ENCODE measurements at regions not wholly inside any gene's neighbourhood (a gene's known extent, or its start where the extent isn't known, plus 50 kb on each side); places are given as distances from the start of the nearest gene placed in this dataset.

GRCh38 chr5:125275725-125276090 lies 529.3 kb upstream of the ZNF608 start:
- DNase-seq (ENCODE audit: low spot score in 2 of 2) = no peak
- TF ChIP-seq POLR2A (IDR thresholded peaks at IDR 0.05) (no peak), CTCF (IDR thresholded peaks at IDR 0.05) (no peak)
- 68 to 69% methylated on average over 3 of the region's 3 CpGs for WGBS, 2 donors
- H3K4me3 ChIP-seq (ENCODE audit: low read depth, poor library complexity, severe bottlenecking) = no peak overlapping the region
- intact Hi-C loops (cut with DNase I; ENCODE audit: low total_unique reads) = no loop called here

DNA sequence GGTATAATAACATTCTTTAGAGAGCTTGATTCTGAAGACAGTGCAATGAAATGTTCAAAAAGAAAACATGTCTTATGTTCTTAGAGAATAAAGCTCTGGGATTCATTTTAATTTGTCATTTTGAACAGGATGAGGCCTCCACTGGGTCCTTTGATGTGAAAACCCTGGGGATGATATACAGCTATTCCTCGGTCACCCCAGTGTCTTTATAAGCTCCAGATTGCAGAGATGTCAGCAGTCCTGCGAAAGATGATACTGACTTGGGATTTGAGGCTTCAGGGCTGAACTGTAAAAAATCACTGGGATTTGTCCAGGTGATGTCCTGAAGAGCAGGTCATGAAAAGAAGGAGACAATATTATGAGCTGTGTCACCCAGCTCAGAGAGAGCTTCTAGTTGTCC lies 529.7 kb upstream of the ZNF608 start:
- 70 to 89% methylated on average over 2 of the region's 2 CpGs for WGBS, 2 donors
- intact Hi-C loops (cut with DNase I; ENCODE audit: low total_unique reads) = no loop called here
- no peak for TF ChIP-seq POLR2A (IDR thresholded peaks at IDR 0.05)
- no peak for TF ChIP-seq CTCF (IDR thresholded peaks at IDR 0.05)
- no peak overlapping the region for H3K4me3 ChIP-seq (ENCODE audit: low read depth, poor library complexity, severe bottlenecking)
- DNase-seq (ENCODE audit: low spot score in 2 of 2) = no peak

DNA sequence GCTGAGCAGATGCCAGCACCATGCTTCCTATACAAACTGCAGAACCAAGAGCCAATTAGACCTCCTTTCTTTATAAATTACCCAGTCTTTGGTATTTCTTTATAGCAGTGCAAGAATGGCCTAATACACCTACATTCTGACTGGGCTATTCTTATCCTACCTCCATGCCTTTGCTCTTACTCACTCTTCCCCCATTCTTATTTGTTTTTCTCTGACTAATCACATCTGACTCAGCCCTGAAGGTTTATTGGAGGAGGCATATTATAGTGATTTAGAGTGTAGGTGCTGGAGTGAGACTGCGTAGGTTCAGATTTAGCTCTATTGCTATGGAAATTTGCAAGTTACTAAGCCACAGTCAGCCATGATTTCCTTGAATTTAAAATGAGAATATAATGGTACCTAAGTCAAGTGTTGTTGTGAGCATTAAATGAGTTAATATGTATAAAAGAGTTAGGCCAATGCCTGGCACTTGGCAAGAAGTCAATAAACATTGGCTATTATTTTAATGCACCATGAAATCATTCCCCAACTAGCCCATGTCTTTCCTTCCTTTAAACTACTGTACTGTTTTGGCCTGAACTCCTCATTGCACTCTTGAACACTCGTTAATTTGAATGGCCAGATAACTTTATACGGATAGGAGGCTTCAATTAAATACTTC lies 531.2 kb upstream of the ZNF608 start:
- no peak overlapping the region for H3K4me3 ChIP-seq (ENCODE audit: low read depth, poor library complexity, severe bottlenecking)
- intact Hi-C loops (cut with DNase I; ENCODE audit: low total_unique reads) = no loop called here
- TF ChIP-seq CTCF (IDR thresholded peaks at IDR 0.05) (no peak), POLR2A (IDR thresholded peaks at IDR 0.05) (no peak)
- DNase-seq (ENCODE audit: low spot score in 2 of 2) = no peak
- WGBS, 2 donors = 85 to 86% methylated on average over 3 of the region's 3 CpGs

- TF ChIP-seq POLR2A (IDR thresholded peaks at IDR 0.05) (no peak), CTCF (IDR thresholded peaks at IDR 0.05) (no peak)
- no peak overlapping the region for H3K4me3 ChIP-seq (ENCODE audit: low read depth, poor library complexity, severe bottlenecking)
- intact Hi-C loops (cut with DNase I; ENCODE audit: low total_unique reads) = no loop called here
- WGBS, 2 donors = 87 to 97% methylated on average over 2 of the region's 2 CpGs
- no peak for DNase-seq (ENCODE audit: low spot score in 2 of 2)
Measured at GRCh38 chr5:125278711-125279110, 532.3 kb upstream of the ZNF608 start.

- TF ChIP-seq POLR2A (IDR thresholded peaks at IDR 0.05) = no peak
- TF ChIP-seq CTCF (IDR thresholded peaks at IDR 0.05) = no peak
- H3K4me3 ChIP-seq (ENCODE audit: low read depth, poor library complexity, severe bottlenecking) = no peak overlapping the region
- DNase-seq (ENCODE audit: low spot score in 2 of 2) = no peak
- intact Hi-C loops (cut with DNase I; ENCODE audit: low total_unique reads) = no loop called here
Measured at GRCh38 chr5:125281667-125282066, 535.2 kb upstream of the ZNF608 start.

DNA sequence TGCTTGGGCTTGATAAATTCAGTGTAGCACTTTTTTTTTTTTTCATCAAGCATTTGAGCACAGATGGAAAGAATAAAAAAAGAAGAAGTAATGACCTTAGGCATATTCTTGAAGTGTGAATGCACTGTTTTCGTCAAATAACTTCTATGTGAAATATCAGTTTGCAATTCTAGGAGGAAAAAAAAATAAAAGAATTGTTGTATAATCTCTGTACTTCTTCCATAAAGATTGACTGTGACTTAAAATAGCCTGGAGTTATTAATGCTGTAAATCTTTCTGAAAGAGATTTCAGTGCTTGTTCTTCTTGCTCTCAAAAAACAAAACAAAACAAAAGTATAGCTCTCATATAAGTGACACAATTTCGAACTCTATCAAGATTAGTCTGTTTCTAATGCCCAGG lies 536.9 kb upstream of the ZNF608 start:
- intact Hi-C loops (cut with DNase I; ENCODE audit: low total_unique reads) = no loop called here
- H3K4me3 ChIP-seq (ENCODE audit: low read depth, poor library complexity, severe bottlenecking) = no peak overlapping the region
- TF ChIP-seq POLR2A (IDR thresholded peaks at IDR 0.05) (no peak), CTCF (IDR thresholded peaks at IDR 0.05) (no peak)
- 53 to 54% methylated on average over 2 of the region's 2 CpGs for whole genome bisulfite sequencing, 2 donors
- no peak for DNase-seq (ENCODE audit: low spot score in 2 of 2)

Measured in lower leg skin (tissue), 4 donors.